ENCODE measurements at regions not wholly inside any gene's neighbourhood (a gene's known extent, or its start where the extent isn't known, plus 50 kb on each side); places are given as distances from the start of the nearest gene placed in this dataset.
"Not testable (repeated sequence)": the region's sequence is repeated elsewhere in the genome, so short reads cannot be mapped to it uniquely, and the experiment has no call there.

GRCh38 chr19:27815985-27816384 is 1397.0 kb downstream of the UQCRFS1 start:
- WGBS, 2 donors, result 83 to 88% methylated on average over 1 of the region's 1 CpG
- intact Hi-C loops (cut with DNase I), result no loop called here
- Histone ChIP-seq H3K4me3 (no peak overlapping the region), H3K27ac (no peak overlapping the region), H3K9me3 (peaks cover 0 to 7% (median under 1%) of the 10 kb centered on the region in 4 donors), H3K27me3 (no peaks in the 10 kb centered on the region), H3K4me1 (no peaks in the 10 kb centered on the region), H3K36me3 (no peaks in the 10 kb centered on the region)
- no peak for DNase-seq
- TF ChIP-seq EP300 (IDR thresholded peaks at IDR 0.05) (no peak), CTCF (IDR thresholded peaks at IDR 0.05) (no peak), POLR2AphosphoS5 (IDR thresholded peaks at IDR 0.05) (no peak), POLR2A (IDR thresholded peaks at IDR 0.05) (no peak)

GRCh38 chr19:27814834-27815233 is 1398.1 kb downstream of the UQCRFS1 start:
- H3K36me3 ChIP-seq, H3K4me1 ChIP-seq: not testable (repeated sequence)

GRCh38 chr19:27814274-27814673 is 1398.7 kb downstream of the UQCRFS1 start:
- H3K4me1 ChIP-seq; H3K9me3 ChIP-seq; H3K4me3 ChIP-seq; H3K27me3 ChIP-seq; DNase-seq; H3K36me3 ChIP-seq; intact Hi-C loops (cut with DNase I); H3K27ac ChIP-seq: not testable (repeated sequence)
- WGBS, 2 donors, result 73 to 80% methylated on average over 3 of the region's 3 CpGs

More at GRCh38 chr19:27814834-27815233, 1398.1 kb downstream of the UQCRFS1 start:
- intact Hi-C loops (cut with DNase I); H3K27ac ChIP-seq; DNase-seq; H3K4me3 ChIP-seq; H3K27me3 ChIP-seq; H3K9me3 ChIP-seq: not testable (repeated sequence)
- WGBS, 2 donors, result 86 to 93% methylated on average over 4 of the region's 4 CpGs

GRCh38 chr19:27806471-27807070 is 1406.4 kb downstream of the UQCRFS1 start:
- Histone ChIP-seq H3K36me3 (peaks cover 0 to 4% (median 1%) of the 10 kb centered on the region in 4 donors), H3K4me3 (no peak overlapping the region), H3K9me3 (no peaks in the 10 kb centered on the region), H3K4me1 (no peaks in the 10 kb centered on the region), H3K27ac (no peak overlapping the region), H3K27me3 (no peaks in the 10 kb centered on the region)
- intact Hi-C loops (cut with DNase I), result no loop called here
- no peak for TF ChIP-seq POLR2AphosphoS5 (IDR thresholded peaks at IDR 0.05)
- no peak for TF ChIP-seq CTCF (IDR thresholded peaks at IDR 0.05)
- no peak for TF ChIP-seq POLR2A (IDR thresholded peaks at IDR 0.05)
- no peak for TF ChIP-seq EP300 (IDR thresholded peaks at IDR 0.05)
- WGBS, 2 donors, result 91 to 93% methylated on average over 17 of the region's 17 CpGs
- no peak for DNase-seq

GRCh38 chr19:27805848-27806247 is 1407.1 kb downstream of the UQCRFS1 start:
- TF ChIP-seq POLR2A (IDR thresholded peaks at IDR 0.05), result no peak
- no peak for TF ChIP-seq CTCF (IDR thresholded peaks at IDR 0.05)
- TF ChIP-seq POLR2AphosphoS5 (IDR thresholded peaks at IDR 0.05), result no peak
- TF ChIP-seq EP300 (IDR thresholded peaks at IDR 0.05), result no peak
- H3K27me3 ChIP-seq, result no peaks in the 10 kb centered on the region
- WGBS, 2 donors, result 97 to 98% methylated on average over 19 of the region's 19 CpGs
- no peak overlapping the region for H3K27ac ChIP-seq
- H3K9me3 ChIP-seq, result no peaks in the 10 kb centered on the region
- no peak overlapping the region for H3K4me3 ChIP-seq
- no peak for DNase-seq
- intact Hi-C loops (cut with DNase I), result no loop called here
- peaks cover 0 to 4% (median 1%) of the 10 kb centered on the region in 4 donors for H3K36me3 ChIP-seq
- H3K4me1 ChIP-seq, result no peaks in the 10 kb centered on the region

- H3K36me3 ChIP-seq; DNase-seq; H3K4me3 ChIP-seq; H3K27me3 ChIP-seq; H3K9me3 ChIP-seq; H3K27ac ChIP-seq; intact Hi-C loops (cut with DNase I); H3K4me1 ChIP-seq: not testable (repeated sequence)
- WGBS, 2 donors, result 69 to 87% methylated on average over 15 of the region's 15 CpGs
These were observed 1410.7 kb downstream of the UQCRFS1 start for GRCh38 chr19:27802293-27802692.

All from sigmoid colon (tissue), 6 donors.